ENCODE measurements at regions not wholly inside any gene's neighbourhood (a gene's known extent, or its start where the extent isn't known, plus 50 kb on each side); places are given as distances from the start of the nearest gene placed in this dataset.

DNA sequence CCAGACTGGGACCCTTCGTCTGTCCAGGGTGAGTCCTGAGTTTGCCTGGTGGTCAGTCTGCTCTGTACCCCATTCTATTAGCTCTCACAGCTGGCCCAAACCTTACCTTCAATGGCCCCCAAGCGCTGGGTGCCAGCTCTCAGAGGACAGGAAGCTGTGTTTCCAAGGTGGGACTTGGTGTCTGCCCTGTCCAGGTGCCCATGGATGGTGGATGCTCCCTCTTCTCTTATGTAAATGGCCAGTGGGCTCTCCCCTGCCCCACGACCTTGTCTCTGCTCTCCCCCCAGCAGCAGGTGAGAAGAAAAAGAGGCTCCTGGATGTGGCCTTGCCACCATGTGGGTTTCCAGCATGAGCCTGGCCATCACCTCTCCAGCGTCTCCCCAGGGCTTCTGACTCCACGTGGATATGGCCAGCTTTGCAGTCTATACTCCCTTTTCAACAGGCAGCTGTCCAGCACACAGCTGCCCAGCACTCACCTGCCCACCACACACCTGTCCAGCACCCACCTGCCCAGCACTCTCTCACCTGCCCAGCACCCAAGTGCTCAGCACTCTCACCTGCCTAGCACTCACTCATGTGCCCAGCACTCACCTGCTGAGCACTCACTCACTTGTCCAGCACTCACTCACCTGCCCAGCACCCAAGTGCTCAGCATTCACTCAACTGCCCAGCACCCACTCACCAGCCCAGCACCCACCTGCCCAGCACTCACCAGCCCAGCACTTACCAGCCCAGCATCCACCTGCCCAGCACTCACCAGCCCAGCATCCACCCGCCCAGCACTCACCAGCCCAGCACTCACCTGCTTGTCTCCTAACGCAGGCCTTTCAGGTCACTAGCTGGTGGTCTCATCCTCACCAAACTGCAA is 136.2 kb upstream of the IRX2 start (continued):
- TF ChIP-seq RAD51 (IDR thresholded peaks at IDR 0.05; ENCODE audit: borderline replicate concordance, low read depth) (no peak), PHTF2 (CRISPR knock-in tag; IDR thresholded peaks at IDR 0.05) (no peak), MTA3 (IDR thresholded peaks at IDR 0.05; ENCODE audit: borderline replicate concordance) (no peak), RCOR1 (IDR thresholded peaks at IDR 0.05; ENCODE audit: borderline replicate concordance in 1 of 2, low read depth in 2 of 2, low read length in 2 of 2) (no peak), CC2D1A (IDR thresholded peaks at IDR 0.05) (no peak)

DNA sequence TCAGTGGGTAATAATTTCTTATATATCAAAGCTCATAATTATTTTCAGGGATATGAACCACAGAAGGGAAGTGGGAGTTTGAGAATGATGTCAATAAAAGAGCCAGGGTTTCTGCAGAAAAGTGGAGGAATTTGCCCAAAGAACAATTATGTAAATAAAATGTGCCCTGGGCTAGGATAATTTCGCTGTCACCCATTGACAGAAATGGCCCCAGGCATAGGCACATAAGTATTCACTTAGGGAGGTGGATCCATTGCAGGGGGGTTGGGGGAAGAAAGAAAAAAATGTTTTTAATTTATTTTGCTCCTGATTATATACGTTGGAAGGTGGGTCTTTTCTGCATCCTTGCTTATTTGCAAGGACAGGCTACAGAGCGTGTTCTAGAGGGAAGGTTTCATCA is 135.1 kb upstream of the IRX2 start:
- H4K20me1 ChIP-seq (replicated peaks; ENCODE audit: control insufficient read depth, insufficient read depth, low read length): no peaks in the 10 kb centered on the region
- FAIRE-seq (no peak), ATAC-seq (no peak), DNase-seq (ENCODE audit: extremely low read depth in 1 of 4, low spot score in 3 of 4) (no peak)
- no peak overlapping the region for H2AFZ ChIP-seq (ENCODE audit: low read depth, low read length)
- in situ Hi-C loops (cut with MboI) (no loop called here), intact Hi-C loops (cut with micrococcal nuclease) (no loop called here)
- peaks cover 0 to 10% of the 10 kb centered on the region in 2 experiments; a peak in 2 of 5 replicates for H3K27me3 ChIP-seq (ENCODE audit: control insufficient read depth in 2 of 2, insufficient read depth in 2 of 2, low read length in 2 of 2)
- 0% methylated on average over 3 of the region's 3 CpGs for WGBS (ENCODE audit: insufficient coverage, low coverage, missing lambda C conversion rate)
- ChIA-PET CTCF (ENCODE audit: low intra/inter-chr PET ratio) (no interaction called here), POLR2A (no interaction called here)
- no peak for TF ChIP-seq ZNF347 (CRISPR knock-in tag; IDR thresholded peaks at IDR 0.05; ENCODE audit: low read depth)
- TF ChIP-seq HDAC6 (IDR thresholded peaks at IDR 0.05; ENCODE audit: low read depth, low read length): no peak
- no peak for TF ChIP-seq SIN3A (IDR thresholded peaks at IDR 0.05; ENCODE audit: borderline replicate concordance in 2 of 2, control insufficient read depth in 1 of 2, low read depth in 2 of 2, low read length in 2 of 2)
- no peak for TF ChIP-seq ZNF444 (CRISPR knock-in tag; IDR thresholded peaks at IDR 0.05)
- TF ChIP-seq CBX2 (IDR thresholded peaks at IDR 0.05; ENCODE audit: insufficient read depth, low read length, poor library complexity, severe bottlenecking): no peak
- no peaks in the 10 kb centered on the region for H3K36me3 ChIP-seq (ENCODE audit: control insufficient read depth, insufficient read depth, low read length)
- H3K79me2 ChIP-seq (ENCODE audit: control insufficient read depth, insufficient read depth, low read length): no peaks in the 10 kb centered on the region
- H3K4me3 ChIP-seq: no peak overlapping the region
- H3K9me3 ChIP-seq (replicated peaks; ENCODE audit: control insufficient read depth, insufficient read depth, low read depth, low read length): no peaks in the 10 kb centered on the region
- no peak overlapping the region for H3K4me2 ChIP-seq (ENCODE audit: insufficient read depth, low read length)
- H3K27ac ChIP-seq (ENCODE audit: extremely low read depth, low read depth, low read length): no peak overlapping the region
- no peaks in the 10 kb centered on the region for H3K4me1 ChIP-seq (replicated peaks in 1 of 2; ENCODE audit: control insufficient read depth in 2 of 2, insufficient read depth in 2 of 2, low read length in 2 of 2)
- BruUV-seq (replicated peaks): no TSS peak
- peaks cover 3% of the 10 kb centered on the region for H3K9me1 ChIP-seq (ENCODE audit: control insufficient read depth, insufficient read depth, low read length)
- H3K9ac ChIP-seq (ENCODE audit: insufficient read depth in 1 of 2, low read depth in 2 of 2, low read length in 2 of 2): no peak overlapping the region
